GM12864 (cell line): ENCODE measurements at regions not wholly inside any gene's neighbourhood (a gene's known extent, or its start where the extent isn't known, plus 50 kb on each side); places are given as distances from the start of the nearest gene placed in this dataset.

ENCODE experiments used
- DNase-seq: peaks from one replicate; pipeline ENCODE4 v3.0.0-alpha.2; 2011; ENCODE audit warnings: low read depth
- H3K4me3 ChIP-seq: 2 replicates; pipeline ENCODE4 v1.5.1; 2011; ENCODE audit warnings: mild to moderate bottlenecking, low read depth, low read length, control low read depth
- TF ChIP-seq, protein P1 (sequence below): IDR thresholded peaks from 2 replicates; pipeline ENCODE4 v1.5.1; 2011; ENCODE audit warnings: low read depth, mild to moderate bottlenecking, moderate library complexity, low read length, control low read depth, inconsistent platforms; ENCODE audit errors: missing control alignments

DNA sequence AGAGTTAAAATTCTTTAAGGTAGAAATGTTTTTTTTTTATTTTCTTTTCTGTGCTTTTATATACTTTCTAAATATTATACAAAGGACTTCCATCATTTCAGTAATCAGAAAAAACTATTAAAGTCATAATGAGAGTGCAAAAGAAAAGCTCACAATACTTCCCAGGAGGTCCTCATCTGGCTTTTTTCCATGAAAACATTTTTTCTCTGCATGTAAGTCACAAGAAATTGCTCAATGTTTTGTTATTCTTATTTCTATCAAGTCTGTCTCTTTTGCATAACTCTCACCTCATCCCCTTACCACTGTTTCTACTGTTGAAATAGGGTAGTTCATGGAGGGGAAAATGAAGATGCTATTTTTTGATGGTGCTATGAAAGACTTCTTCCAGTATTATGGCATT, 375.0 kb downstream of the TMEM232 start:
- H3K4me3 ChIP-seq, result no peak overlapping the region
- TF ChIP-seq, protein P1, sequence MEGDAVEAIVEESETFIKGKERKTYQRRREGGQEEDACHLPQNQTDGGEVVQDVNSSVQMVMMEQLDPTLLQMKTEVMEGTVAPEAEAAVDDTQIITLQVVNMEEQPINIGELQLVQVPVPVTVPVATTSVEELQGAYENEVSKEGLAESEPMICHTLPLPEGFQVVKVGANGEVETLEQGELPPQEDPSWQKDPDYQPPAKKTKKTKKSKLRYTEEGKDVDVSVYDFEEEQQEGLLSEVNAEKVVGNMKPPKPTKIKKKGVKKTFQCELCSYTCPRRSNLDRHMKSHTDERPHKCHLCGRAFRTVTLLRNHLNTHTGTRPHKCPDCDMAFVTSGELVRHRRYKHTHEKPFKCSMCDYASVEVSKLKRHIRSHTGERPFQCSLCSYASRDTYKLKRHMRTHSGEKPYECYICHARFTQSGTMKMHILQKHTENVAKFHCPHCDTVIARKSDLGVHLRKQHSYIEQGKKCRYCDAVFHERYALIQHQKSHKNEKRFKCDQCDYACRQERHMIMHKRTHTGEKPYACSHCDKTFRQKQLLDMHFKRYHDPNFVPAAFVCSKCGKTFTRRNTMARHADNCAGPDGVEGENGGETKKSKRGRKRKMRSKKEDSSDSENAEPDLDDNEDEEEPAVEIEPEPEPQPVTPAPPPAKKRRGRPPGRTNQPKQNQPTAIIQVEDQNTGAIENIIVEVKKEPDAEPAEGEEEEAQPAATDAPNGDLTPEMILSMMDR, result no peak
- no peak for DNase-seq

DNA sequence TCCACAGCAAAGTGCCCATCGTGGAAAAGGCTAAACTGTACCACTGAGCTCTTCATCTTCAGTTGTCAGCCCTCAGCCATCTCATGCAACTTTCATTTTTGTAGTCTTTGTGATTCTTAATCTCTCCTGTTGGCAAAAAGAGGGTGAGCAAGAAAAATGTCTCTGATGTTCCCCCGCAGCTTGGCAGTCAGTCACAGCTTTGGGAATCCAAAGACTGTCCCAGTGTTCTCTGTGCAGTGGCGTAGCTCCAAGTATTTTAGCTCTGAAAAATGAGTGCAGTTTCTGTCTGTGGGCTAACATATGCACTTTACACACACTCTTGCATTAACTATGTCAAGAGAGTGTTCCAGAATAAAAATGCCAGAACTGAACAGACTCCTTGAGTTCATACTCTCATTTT, 372.2 kb downstream of the TMEM232 start:
- DNase-seq, result no peak
- TF ChIP-seq, protein P1, result no peak
- H3K4me3 ChIP-seq, result no peak overlapping the region

DNA sequence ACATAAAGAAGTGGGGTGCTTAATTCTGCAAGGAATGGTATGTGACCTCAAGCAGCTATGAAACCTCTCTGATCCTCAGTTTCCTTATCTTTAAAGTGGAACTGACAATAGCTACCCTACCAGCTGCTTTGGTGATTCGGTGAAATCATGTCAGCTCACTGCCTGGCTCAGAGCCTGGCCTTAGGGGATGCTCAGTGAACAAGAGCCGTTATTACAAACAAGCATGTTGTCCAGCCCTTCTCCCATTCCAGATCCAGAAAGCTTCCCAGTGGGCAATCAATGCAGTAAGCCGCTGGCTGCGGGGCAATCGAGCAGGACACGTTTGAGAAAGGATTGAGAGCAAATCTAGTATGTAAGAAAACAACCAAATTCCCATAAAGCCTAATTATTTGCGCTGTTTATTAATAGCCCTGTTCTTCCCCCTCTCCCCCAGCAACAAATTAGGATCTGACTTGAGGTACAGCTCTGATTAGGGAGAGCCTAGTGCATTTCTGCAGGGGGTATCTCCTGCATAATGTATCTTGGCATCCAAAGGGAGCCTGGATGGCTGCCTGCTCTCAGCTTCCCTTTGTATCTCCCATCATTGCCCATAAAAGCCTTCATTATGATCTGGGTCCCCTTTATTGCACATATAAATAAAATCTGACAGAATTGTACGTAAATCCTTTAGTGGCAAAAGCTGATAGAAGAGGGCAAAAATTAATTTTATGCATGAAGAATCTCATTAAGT, 371.4 kb downstream of the TMEM232 start:
- TF ChIP-seq, protein P1, result no peak
- H3K4me3 ChIP-seq, result no peak overlapping the region
- no peak for DNase-seq

DNA sequence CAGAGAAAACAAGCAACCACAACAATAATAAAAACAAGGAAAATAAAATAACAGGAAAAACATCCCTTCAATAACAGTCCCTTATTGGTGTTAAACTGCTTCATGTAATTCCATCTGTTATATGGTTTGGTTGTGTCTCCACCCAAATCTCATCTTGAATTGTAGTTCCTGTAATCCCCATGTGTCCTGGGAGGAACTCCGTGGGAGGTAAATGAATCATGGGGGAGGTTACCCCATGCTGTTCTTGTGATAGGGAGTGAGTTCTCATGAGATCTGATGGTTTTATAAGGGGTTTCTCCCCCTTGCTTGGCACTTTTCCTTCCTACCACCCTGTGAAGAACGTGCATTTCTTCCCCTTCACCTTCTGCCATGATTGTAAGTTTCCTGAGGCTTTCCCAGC, 369.8 kb downstream of the TMEM232 start:
- TF ChIP-seq, protein P1, result no peak
- DNase-seq, result no peak
- H3K4me3 ChIP-seq, result no peak overlapping the region

DNA sequence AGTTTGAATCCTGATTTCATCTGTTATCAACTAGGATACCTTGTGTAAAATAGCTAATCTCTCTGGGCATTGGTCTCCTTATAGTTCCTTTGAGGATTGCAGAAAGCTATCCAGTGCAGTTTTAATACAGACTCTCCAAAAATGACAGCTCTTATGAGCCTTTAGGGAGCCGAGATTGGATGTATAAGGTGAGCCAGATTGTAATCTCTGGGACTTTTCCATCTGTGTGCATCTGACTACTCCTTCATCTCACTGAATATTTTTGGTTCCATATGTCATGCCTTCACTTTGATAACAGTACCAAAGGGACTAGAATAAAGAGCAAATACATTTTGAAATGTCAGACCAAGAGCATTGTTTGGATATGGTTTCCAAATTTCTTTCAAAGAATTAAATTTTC, 367.2 kb downstream of the TMEM232 start:
- DNase-seq, result no peak
- TF ChIP-seq, protein P1, result no peak
- no peak overlapping the region for H3K4me3 ChIP-seq

DNA sequence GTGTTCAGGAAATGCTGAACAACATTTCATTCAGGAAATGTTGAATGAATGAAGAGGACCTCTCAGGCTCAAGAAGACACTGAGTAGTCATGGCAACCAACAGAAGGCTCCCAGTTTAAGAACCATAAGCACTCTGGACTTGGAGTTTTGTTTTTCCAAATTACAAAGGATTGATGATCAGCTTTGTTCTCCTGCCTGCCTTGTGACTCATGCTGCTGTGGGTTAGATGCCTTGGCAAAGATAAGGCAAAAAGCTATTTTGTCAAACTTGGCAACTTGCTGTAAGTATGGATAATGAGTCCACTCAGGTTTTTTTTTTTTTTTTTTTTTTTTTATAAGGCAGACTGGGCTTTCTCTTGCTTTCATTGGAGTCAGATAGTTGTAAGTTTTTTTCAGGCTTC, 365.0 kb downstream of the TMEM232 start:
- TF ChIP-seq, protein P1, result no peak
- DNase-seq, result no peak
- no peak overlapping the region for H3K4me3 ChIP-seq

DNA sequence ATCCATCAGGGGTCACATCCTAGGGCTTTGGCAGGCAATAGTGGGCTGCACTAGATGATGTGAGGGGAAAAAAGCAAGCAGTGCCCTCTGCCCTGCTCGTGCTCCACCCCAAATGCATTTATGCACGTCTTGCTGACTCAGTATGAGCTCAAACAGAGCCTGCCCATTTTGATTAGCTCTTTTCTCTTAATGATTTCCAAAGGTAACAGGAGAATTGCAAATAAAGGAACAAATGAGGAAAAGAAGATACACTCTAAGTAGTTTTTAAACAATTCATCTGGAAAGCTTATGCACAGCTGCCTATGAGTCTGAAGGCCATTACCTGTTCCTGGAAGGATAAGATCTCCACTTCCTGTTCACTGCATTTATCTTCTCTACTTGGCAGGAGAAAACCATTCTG, 364.2 kb downstream of the TMEM232 start:
- no peak overlapping the region for H3K4me3 ChIP-seq
- TF ChIP-seq, protein P1, result no peak
- no peak for DNase-seq
